Endothelial cell (in vitro differentiated cells): ENCODE measurements at regions not wholly inside any gene's neighbourhood (a gene's known extent, or its start where the extent isn't known, plus 50 kb on each side); places are given as distances from the start of the nearest gene placed in this dataset.

ENCODE experiments used
- DNase-seq: peaks from one replicate; pipeline ENCODE4 v3.0.0; 2021; ENCODE audit warnings: low spot score
- H3K27ac Mint-ChIP-seq: one replicate; pipeline ENCODE4 v1.8.0; 2021; ENCODE audit warnings: mixed read lengths, inconsistent platforms; ENCODE audit not compliant: unreplicated experiment
- H3K27me3 Mint-ChIP-seq: one replicate; pipeline ENCODE4 v1.8.0; 2021; ENCODE audit warnings: mild to moderate bottlenecking, moderate library complexity, mixed read lengths, inconsistent platforms; ENCODE audit not compliant: unreplicated experiment
- H3K36me3 Mint-ChIP-seq: one replicate; pipeline ENCODE4 v1.8.0; 2021; ENCODE audit warnings: mild to moderate bottlenecking, low read depth, mixed read lengths, inconsistent platforms; ENCODE audit not compliant: unreplicated experiment
- H3K4me1 Mint-ChIP-seq: one replicate; pipeline ENCODE4 v1.8.0; 2021; ENCODE audit warnings: mild to moderate bottlenecking, mixed read lengths, inconsistent platforms; ENCODE audit not compliant: unreplicated experiment
- H3K4me3 Mint-ChIP-seq: one replicate; pipeline ENCODE4 v1.8.0; 2021; ENCODE audit warnings: mild to moderate bottlenecking, mixed read lengths, inconsistent platforms; ENCODE audit not compliant: unreplicated experiment
- H3K9me3 Mint-ChIP-seq: one replicate; pipeline ENCODE4 v1.8.0; 2021; ENCODE audit warnings: mixed read lengths, inconsistent platforms; ENCODE audit not compliant: unreplicated experiment
- CTCF ChIP-seq: fragments of 200-600 bp; sonication (generic); IDR thresholded peaks from one replicate; pipeline ENCODE4 v1.5.0; 2021; ENCODE audit warnings: antibody characterized with exemption; ENCODE audit not compliant: unreplicated experiment

GRCh38 chr10:105973902-105974301 lies 1190.6 kb downstream of the SORCS1 start:
- Mint-ChIP-seq H3K36me3 (no peaks in the 10 kb centered on the region), H3K4me1 (peaks cover 24% of the 10 kb centered on the region), H3K27ac (peak overlapping the region; percentile 58), H3K4me3 (no peak overlapping the region), H3K9me3 (no peaks in the 10 kb centered on the region), H3K27me3 (no peaks in the 10 kb centered on the region)
- TF ChIP-seq CTCF, result no peak
- DNase-seq, result no peak

- peaks cover 24% of the 10 kb centered on the region for H3K4me1 Mint-ChIP-seq
- H3K27me3 Mint-ChIP-seq, result no peaks in the 10 kb centered on the region
- H3K27ac Mint-ChIP-seq, result peak overlapping the region; percentile 20
- peak; percentile 16 for DNase-seq
- no peak overlapping the region for H3K4me3 Mint-ChIP-seq
- no peak for TF ChIP-seq CTCF
- H3K9me3 Mint-ChIP-seq, result no peaks in the 10 kb centered on the region
- H3K36me3 Mint-ChIP-seq, result no peaks in the 10 kb centered on the region
These were observed 1191.1 kb downstream of the SORCS1 start for GRCh38 chr10:105973360-105973759.

- H3K27me3 Mint-ChIP-seq, result no peaks in the 10 kb centered on the region
- no peaks in the 10 kb centered on the region for H3K36me3 Mint-ChIP-seq
- DNase-seq, result no peak
- no peak overlapping the region for H3K4me3 Mint-ChIP-seq
- no peak for TF ChIP-seq CTCF
- H3K27ac Mint-ChIP-seq, result no peak overlapping the region
- H3K4me1 Mint-ChIP-seq, result peaks cover 24% of the 10 kb centered on the region
- H3K9me3 Mint-ChIP-seq, result no peaks in the 10 kb centered on the region
These were observed 1193.0 kb downstream of the SORCS1 start for GRCh38 chr10:105971460-105971859.

GRCh38 chr10:105969884-105970377 lies 1194.6 kb downstream of the SORCS1 start:
- H3K9me3 Mint-ChIP-seq, result no peaks in the 10 kb centered on the region
- no peak for DNase-seq
- H3K4me3 Mint-ChIP-seq, result no peak overlapping the region
- H3K27me3 Mint-ChIP-seq, result no peaks in the 10 kb centered on the region
- H3K36me3 Mint-ChIP-seq, result no peaks in the 10 kb centered on the region
- no peak overlapping the region for H3K27ac Mint-ChIP-seq
- peaks cover 24% of the 10 kb centered on the region for H3K4me1 Mint-ChIP-seq
- no peak for TF ChIP-seq CTCF

GRCh38 chr10:105968666-105969065 lies 1195.8 kb downstream of the SORCS1 start:
- H3K27ac Mint-ChIP-seq, result no peak overlapping the region
- H3K27me3 Mint-ChIP-seq, result no peaks in the 10 kb centered on the region
- TF ChIP-seq CTCF, result no peak
- DNase-seq, result no peak
- H3K36me3 Mint-ChIP-seq, result no peaks in the 10 kb centered on the region
- no peak overlapping the region for H3K4me3 Mint-ChIP-seq
- H3K9me3 Mint-ChIP-seq, result no peaks in the 10 kb centered on the region
- H3K4me1 Mint-ChIP-seq, result peaks cover 24% of the 10 kb centered on the region
